DND-41 (cell line): ENCODE measurements at regions not wholly inside any gene's neighbourhood (a gene's known extent, or its start where the extent isn't known, plus 50 kb on each side); places are given as distances from the start of the nearest gene placed in this dataset.

Source experiments
- EZH2 ChIP-seq: IDR thresholded peaks from 3 replicates; pipeline ENCODE4 v1.6.1; 2012; ENCODE audit warnings: borderline replicate concordance, low read depth, mild to moderate bottlenecking, moderate library complexity, low read length, inconsistent platforms; ENCODE audit not compliant: severe bottlenecking
- TF ChIP-seq, protein P1 (sequence below): IDR thresholded peaks from 2 replicates; pipeline ENCODE4 v1.5.1; 2012; ENCODE audit warnings: borderline replicate concordance, low read length, moderate library complexity, mild to moderate bottlenecking; ENCODE audit not compliant: poor library complexity, severe bottlenecking; ENCODE audit errors: extremely low read depth

DNA sequence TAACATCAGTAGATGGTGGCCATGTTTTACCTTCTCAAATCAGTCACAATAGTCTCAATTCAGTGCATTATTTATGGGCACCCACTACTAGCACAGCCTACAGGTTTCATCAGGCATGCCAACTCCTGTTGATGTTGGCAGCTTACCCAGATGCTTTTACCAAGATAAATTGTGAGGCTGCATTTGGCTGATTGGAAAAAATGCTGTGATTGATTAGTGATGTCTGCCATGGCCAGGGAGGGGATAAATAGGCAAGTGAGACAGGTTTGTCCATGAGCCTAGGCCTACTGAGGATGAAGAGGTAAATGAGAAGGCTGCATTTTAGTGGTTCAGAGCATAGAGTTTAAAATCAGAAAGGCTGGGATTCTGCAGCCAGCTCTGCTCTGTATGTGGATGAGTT lies 227.1 kb downstream of the NFATC2 start:
- TF ChIP-seq, protein P1, sequence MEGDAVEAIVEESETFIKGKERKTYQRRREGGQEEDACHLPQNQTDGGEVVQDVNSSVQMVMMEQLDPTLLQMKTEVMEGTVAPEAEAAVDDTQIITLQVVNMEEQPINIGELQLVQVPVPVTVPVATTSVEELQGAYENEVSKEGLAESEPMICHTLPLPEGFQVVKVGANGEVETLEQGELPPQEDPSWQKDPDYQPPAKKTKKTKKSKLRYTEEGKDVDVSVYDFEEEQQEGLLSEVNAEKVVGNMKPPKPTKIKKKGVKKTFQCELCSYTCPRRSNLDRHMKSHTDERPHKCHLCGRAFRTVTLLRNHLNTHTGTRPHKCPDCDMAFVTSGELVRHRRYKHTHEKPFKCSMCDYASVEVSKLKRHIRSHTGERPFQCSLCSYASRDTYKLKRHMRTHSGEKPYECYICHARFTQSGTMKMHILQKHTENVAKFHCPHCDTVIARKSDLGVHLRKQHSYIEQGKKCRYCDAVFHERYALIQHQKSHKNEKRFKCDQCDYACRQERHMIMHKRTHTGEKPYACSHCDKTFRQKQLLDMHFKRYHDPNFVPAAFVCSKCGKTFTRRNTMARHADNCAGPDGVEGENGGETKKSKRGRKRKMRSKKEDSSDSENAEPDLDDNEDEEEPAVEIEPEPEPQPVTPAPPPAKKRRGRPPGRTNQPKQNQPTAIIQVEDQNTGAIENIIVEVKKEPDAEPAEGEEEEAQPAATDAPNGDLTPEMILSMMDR, result no peak
- TF ChIP-seq EZH2, result no peak
